ENCODE measurements at regions not wholly inside any gene's neighbourhood (a gene's known extent, or its start where the extent isn't known, plus 50 kb on each side); places are given as distances from the start of the nearest gene placed in this dataset.

DNA sequence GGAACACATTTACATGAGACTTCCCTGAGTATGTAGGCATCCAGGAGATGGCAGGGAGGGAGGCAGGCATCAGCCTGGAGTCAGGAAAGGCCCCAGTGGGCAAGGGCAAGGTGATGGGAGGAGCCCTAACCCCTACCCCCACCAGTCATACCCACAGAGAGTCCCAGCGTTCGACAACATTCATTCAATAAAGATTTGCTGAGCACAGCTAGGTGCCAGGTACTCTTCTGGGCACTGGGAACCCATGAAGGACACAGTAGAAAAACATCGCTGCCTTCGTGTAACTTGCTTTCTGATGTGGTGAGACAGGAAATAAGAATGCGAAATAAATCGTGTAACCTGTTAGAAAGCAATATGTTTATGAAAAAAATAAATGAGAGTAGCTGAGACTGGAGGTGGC, 77.3 kb upstream of the GADD45A start:
- Histone ChIP-seq H3K27ac (no peak overlapping the region), H3K4me1 (no peaks in the 10 kb centered on the region), H3K27me3 (no peaks in the 10 kb centered on the region), H3K36me3 (no peaks in the 10 kb centered on the region), H3K4me3 (no peak overlapping the region), H3K9me3 (no peaks in the 10 kb centered on the region)
- TF ChIP-seq POLR2A (IDR thresholded peaks at IDR 0.05), result no peak
- TF ChIP-seq, protein P1, sequence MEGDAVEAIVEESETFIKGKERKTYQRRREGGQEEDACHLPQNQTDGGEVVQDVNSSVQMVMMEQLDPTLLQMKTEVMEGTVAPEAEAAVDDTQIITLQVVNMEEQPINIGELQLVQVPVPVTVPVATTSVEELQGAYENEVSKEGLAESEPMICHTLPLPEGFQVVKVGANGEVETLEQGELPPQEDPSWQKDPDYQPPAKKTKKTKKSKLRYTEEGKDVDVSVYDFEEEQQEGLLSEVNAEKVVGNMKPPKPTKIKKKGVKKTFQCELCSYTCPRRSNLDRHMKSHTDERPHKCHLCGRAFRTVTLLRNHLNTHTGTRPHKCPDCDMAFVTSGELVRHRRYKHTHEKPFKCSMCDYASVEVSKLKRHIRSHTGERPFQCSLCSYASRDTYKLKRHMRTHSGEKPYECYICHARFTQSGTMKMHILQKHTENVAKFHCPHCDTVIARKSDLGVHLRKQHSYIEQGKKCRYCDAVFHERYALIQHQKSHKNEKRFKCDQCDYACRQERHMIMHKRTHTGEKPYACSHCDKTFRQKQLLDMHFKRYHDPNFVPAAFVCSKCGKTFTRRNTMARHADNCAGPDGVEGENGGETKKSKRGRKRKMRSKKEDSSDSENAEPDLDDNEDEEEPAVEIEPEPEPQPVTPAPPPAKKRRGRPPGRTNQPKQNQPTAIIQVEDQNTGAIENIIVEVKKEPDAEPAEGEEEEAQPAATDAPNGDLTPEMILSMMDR (IDR thresholded peaks at IDR 0.05), result no peak
- no peak for ATAC-seq
- WGBS (ENCODE audit: insufficient coverage, low coverage, low lambda C conversion rate, missing lambda C conversion rate), result 86% methylated on average over 4 of the region's 6 CpGs
- intact Hi-C loops (cut with DNase I), result no loop called here
- no peak for DNase-seq

DNA sequence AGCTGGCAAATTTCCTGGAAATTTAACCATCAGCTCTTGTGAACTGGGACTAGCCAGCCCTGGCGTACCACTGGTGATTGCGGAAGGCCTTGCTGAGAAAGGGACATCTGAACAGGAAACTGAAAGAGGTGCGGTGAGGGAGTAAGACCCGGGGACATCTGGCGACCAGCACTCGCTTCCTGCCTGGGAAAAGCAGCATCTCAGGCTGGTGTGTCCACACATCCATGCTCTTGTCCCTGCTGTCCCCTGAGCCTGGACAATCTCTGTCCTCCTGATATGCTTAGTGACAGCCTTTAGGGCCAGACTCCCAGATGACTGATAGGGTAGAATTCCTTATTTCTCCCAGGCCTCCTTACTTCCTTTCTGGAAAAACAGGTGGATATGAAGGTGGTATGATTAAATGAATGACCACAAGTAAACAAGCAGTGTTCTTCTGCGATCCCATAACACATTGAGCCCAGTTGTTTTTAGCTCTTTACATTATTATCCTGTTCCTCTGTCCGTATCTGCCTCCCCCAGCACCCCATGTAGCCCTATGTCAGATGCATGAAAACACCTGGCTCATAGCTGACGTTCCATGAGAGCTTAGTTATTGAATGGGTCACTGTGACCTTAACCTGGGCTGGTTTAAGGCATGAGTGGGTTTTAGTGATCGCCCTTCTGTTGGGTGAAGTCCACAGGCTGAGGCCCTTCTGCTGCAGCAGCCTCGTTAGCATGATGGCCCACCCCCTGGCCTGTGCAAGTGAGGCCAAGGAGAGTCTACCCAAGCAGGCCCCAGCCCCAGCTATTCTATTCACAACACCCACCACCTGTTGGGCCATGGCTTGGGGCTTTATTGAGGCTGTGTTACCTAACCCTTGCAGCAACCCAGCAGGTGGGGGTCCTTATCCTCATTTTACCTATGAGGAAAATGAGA, 76.1 kb upstream of the GADD45A start:
- WGBS (ENCODE audit: insufficient coverage, low coverage, low lambda C conversion rate, missing lambda C conversion rate), result 73% methylated on average over 10 of the region's 11 CpGs
- H3K27ac ChIP-seq, result no peak overlapping the region
- H3K4me3 ChIP-seq, result no peak overlapping the region
- no peak for ATAC-seq
- no peaks in the 10 kb centered on the region for H3K9me3 ChIP-seq
- no peak for DNase-seq
- no peak for TF ChIP-seq POLR2A (IDR thresholded peaks at IDR 0.05)
- TF ChIP-seq, protein P1 (IDR thresholded peaks at IDR 0.05), result no peak
- intact Hi-C loops (cut with DNase I), result no loop called here
- H3K36me3 ChIP-seq, result no peaks in the 10 kb centered on the region
- no peaks in the 10 kb centered on the region for H3K27me3 ChIP-seq
- H3K4me1 ChIP-seq, result no peaks in the 10 kb centered on the region

DNA sequence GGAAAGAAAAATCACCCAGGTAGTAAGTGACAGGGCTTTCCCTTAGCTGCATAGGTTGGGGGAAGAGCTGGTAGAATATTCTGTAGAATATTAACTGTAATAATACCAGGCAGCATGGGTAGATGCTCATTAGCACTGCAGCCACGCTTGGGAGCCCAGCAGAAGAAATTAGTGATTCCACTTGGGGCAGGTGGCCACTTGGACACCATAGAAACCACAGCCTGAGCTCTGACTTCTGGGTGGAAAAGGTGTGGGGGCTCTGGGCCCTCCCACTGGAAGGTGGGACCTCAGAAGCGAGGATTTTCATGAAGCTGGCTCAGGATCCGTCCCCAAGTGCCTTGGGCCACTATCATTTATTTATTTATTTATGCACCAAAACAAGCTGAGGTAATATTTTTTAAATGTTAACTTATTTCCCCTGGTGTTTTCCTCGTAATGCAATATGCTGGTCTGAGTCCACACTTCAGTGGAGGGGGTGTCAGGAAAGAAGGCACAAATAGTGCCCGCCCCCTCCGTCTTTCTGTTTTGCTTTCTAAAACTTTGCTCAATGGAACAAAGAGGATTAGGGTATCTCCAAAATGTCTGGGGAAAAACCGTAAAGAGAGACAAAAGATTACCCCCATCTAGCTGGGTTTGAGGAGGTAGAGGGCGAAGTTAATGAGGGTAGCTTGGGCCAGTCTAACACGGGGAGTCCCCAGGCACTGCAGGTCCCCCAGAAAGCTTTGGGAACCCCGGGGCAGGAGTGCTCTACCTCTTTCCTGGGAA, 75.2 kb upstream of the GADD45A start:
- Histone ChIP-seq H3K9me3 (no peaks in the 10 kb centered on the region), H3K4me1 (no peaks in the 10 kb centered on the region), H3K36me3 (no peaks in the 10 kb centered on the region), H3K27me3 (no peaks in the 10 kb centered on the region), H3K27ac (no peak overlapping the region), H3K4me3 (no peak overlapping the region)
- TF ChIP-seq, protein P1 (IDR thresholded peaks at IDR 0.05), result no peak
- TF ChIP-seq POLR2A (IDR thresholded peaks at IDR 0.05), result no peak
- WGBS (ENCODE audit: insufficient coverage, low coverage, low lambda C conversion rate, missing lambda C conversion rate), result 76% methylated on average over 9 of the region's 10 CpGs
- intact Hi-C loops (cut with DNase I), result no loop called here
- DNase-seq, result no peak
- no peak for ATAC-seq

DNA sequence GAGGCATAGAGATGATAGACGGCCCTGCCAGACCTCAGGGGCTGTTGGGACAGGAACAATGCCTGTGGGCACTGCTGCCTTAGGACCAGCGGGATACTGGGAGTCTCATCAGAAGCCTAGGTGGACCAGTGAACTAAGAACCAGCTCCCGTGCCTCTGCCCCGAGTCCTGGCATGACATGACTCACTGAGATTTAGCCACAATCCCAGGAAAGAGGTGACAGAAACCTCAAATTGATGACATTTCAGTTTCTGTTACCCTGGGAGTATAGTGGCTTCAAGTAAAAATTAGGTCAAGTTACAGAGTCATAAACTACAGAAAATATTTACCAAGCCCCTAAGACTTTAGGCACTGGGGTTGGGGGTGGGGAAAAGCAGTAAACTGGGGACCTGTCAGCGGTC, 74.6 kb upstream of the GADD45A start:
- ATAC-seq, result no peak
- Histone ChIP-seq H3K36me3 (no peaks in the 10 kb centered on the region), H3K4me3 (no peak overlapping the region), H3K4me1 (no peaks in the 10 kb centered on the region), H3K9me3 (no peaks in the 10 kb centered on the region), H3K27ac (no peak overlapping the region), H3K27me3 (no peaks in the 10 kb centered on the region)
- 92% methylated on average over 2 of the region's 5 CpGs for WGBS (ENCODE audit: insufficient coverage, low coverage, low lambda C conversion rate, missing lambda C conversion rate)
- TF ChIP-seq, protein P1 (IDR thresholded peaks at IDR 0.05), result no peak
- TF ChIP-seq POLR2A (IDR thresholded peaks at IDR 0.05), result no peak
- no peak for DNase-seq
- intact Hi-C loops (cut with DNase I), result no loop called here
